OCI-LY7 (cell line): ENCODE measurements at regions not wholly inside any gene's neighbourhood (a gene's known extent, or its start where the extent isn't known, plus 50 kb on each side); places are given as distances from the start of the nearest gene placed in this dataset.

Source experiments
- BruUV-seq: library from RNA; stranded (reverse); fragments of 400-500 nt; replicated peaks from 2 replicates; lab custom pipeline; 2021; lab: Mats Ljungman, UMichigan
- CTCF ChIA-PET: fragments of 300-600 bp; sonication (Branson Sonifier 250); formaldehyde crosslinking; loops from one replicate; lab custom pipeline; 2022; ENCODE audit warnings: antibody characterized with exemption; ENCODE audit not compliant: unreplicated experiment; lab: Charles Lee
- POLR2A ChIA-PET: fragments of 300-600 bp; sonication (Branson Sonifier 250); formaldehyde crosslinking; loops from one replicate; lab custom pipeline; 2022; ENCODE audit warnings: antibody characterized with exemption; lab: Charles Lee
- DNase-seq: peaks from one replicate; pipeline ENCODE4 v3.0.0-alpha.2; 2015; ENCODE audit warnings: low spot score
- H2AFZ ChIP-seq: fragments of 200-600 bp; sonication (generic), shearing (Covaris generic); 2 replicates; pipeline ENCODE4 v1.6.1; 2014; ENCODE audit warnings: mild to moderate bottlenecking, antibody characterized with exemption, low read length, moderate library complexity
- H3K27ac ChIP-seq: fragments of 200-600 bp; sonication (generic); 2 replicates; pipeline ENCODE4 v1.5.1; 2014; ENCODE audit warnings: mixed run types, low read depth, mild to moderate bottlenecking, moderate library complexity, low read length, inconsistent platforms; ENCODE audit not compliant: poor library complexity, severe bottlenecking
- H3K36me3 ChIP-seq: fragments of 200-600 bp; sonication (generic); 2 replicates; pipeline ENCODE4 v1.6.1; 2014; ENCODE audit warnings: mild to moderate bottlenecking, antibody characterized with exemption, low read length, moderate library complexity, mixed read lengths; ENCODE audit not compliant: insufficient read depth
- H3K4me1 ChIP-seq: fragments of 200-600 bp; sonication (generic); 2 replicates; pipeline ENCODE4 v1.5.1; 2014; ENCODE audit warnings: mild to moderate bottlenecking, low read length; ENCODE audit not compliant: insufficient read depth, poor library complexity, severe bottlenecking
- H3K4me2 ChIP-seq: fragments of 200-600 bp; sonication (generic); 2 replicates; pipeline ENCODE4 v1.6.1; 2014; ENCODE audit warnings: mild to moderate bottlenecking, low read length
- H3K4me3 ChIP-seq: fragments of 200-600 bp; sonication (generic); 2 replicates; pipeline ENCODE4 v1.5.1; 2014; ENCODE audit warnings: mild to moderate bottlenecking, low read depth, low read length; ENCODE audit not compliant: poor library complexity, severe bottlenecking
- H3K79me2 ChIP-seq: fragments of 200-600 bp; sonication (generic); 2 replicates; pipeline ENCODE4 v1.6.1; 2016; ENCODE audit warnings: low read depth, mild to moderate bottlenecking, low read length, moderate library complexity, mixed read lengths; ENCODE audit not compliant: insufficient read depth
- H3K9me2 ChIP-seq: fragments of 200-600 bp; sonication (generic); 2 replicates; pipeline ENCODE4 v1.6.1; 2016; ENCODE audit warnings: mild to moderate bottlenecking, low read length, mixed read lengths; ENCODE audit not compliant: insufficient read depth
- H3K9me3 ChIP-seq: fragments of 200-600 bp; sonication (generic); 2 replicates; pipeline ENCODE4 v1.6.1; 2014; ENCODE audit warnings: mild to moderate bottlenecking, mixed run types, low read length, mixed read lengths
- H4K20me1 ChIP-seq: fragments of 200-600 bp; sonication (generic); 2 replicates; pipeline ENCODE4 v1.6.1; 2014; ENCODE audit warnings: mild to moderate bottlenecking, antibody characterized with exemption, low read length, moderate library complexity, mixed read lengths; ENCODE audit not compliant: insufficient read depth
- EZH2phosphoT487 ChIP-seq: fragments of 200-600 bp; sonication (generic); IDR thresholded peaks from 2 replicates; pipeline ENCODE4 v1.6.1; 2018; ENCODE audit warnings: low read depth, borderline replicate concordance, mild to moderate bottlenecking, mixed run types, antibody characterized with exemption, low read length, moderate library complexity, mixed read lengths
- intact Hi-C: fragments of 100-400 bp; cut with micrococcal nuclease; formaldehyde crosslinking; loops from one replicate; pipeline ENCODE4 v1.10.0; 2022; ENCODE audit not compliant: unreplicated experiment
- TF ChIP-seq, protein P1 (sequence below): fragments of 200-600 bp; sonication (generic); conservative IDR thresholded peaks from 2 replicates; pipeline ENCODE4 v1.5.1; 2014; ENCODE audit warnings: mild to moderate bottlenecking, antibody characterized with exemption, low read length, moderate library complexity, mixed read lengths

DNA sequence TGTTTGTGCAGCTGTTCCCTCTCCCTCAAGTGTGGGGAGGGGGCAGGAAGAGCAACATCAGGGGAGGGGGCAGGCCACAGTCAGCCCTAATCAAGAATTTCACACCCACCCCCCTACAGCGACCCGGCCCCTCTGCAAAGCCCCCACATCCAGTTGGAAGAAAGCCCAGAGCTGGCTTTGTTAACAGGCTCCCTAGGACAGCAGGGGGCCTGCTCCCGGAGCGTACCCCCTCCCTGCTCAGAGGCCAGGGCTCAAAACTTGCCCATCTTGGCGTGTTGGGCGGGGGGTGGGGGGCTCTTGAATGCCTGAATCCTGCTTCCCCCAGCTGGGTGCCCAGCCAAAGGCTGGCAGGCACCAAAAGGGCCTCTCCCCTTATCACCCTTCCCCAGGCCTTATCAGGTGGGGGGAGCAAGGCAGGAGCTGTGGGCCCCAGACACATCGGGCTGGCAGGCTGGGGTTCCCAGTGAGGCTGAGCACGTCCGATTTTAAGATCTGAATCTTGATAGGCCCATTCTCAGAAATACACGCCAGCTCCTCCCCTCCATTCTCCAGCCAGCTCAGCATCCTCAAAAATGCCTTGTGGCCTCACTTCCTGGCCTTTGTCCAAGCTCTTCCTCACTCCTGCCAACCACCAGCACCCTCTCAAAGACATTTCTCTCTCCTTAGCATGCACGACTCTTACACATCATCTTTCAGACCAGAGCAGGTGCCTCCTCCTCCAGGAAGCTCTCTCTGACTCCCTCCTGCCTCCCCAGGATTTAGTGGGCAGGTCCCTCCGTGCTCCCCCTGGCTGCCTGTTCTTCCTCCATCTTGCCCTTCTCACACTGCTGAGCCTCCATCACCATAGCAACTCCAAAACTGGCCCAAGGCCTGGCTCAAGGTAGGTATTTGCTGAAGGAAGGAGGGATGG, 384.8 kb downstream of the MN1 start:
- CTCF ChIA-PET = interaction anchor here (0.6 kb wide), 1 partner anchor 8 kb away, joined by 3 read pairs; no protein-coding TSS in a partner anchor
- no peak overlapping the region for H2AFZ ChIP-seq
- intact Hi-C loops = no loop called here

DNA sequence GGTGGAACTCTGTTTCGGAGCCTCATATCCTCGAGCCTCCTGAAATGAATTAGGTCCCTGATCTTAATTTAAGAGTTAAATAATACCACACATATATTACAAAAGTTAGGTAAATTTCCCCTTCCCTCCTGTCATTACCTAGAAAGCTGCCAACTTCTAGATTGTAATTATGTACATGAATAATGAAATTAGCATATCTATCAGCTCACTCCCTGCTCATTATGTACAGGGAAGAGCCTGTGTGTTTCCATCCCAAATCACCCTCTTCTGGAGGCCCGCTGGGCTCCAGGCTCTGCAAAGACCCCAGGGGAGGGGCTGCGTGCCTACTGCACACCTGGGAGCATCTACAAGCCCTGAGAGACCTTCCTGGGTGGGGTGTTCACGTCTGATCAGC, 384.1 kb downstream of the MN1 start:
- Histone ChIP-seq H2AFZ (no peak overlapping the region), H3K9me3 (no peaks in the 10 kb centered on the region), H3K79me2 (no peaks in the 10 kb centered on the region), H3K4me3 (no peak overlapping the region), H3K36me3 (no peaks in the 10 kb centered on the region), H3K4me1 (no peaks in the 10 kb centered on the region), H3K27ac (no peak overlapping the region), H4K20me1 (no peaks in the 10 kb centered on the region), H3K4me2 (no peak overlapping the region), H3K9me2 (no peaks in the 10 kb centered on the region)
- intact Hi-C loops = no loop called here
- BruUV-seq = no TSS peak
- ChIA-PET CTCF (interaction anchor here (0.6 kb wide), 1 partner anchor 8 kb away, joined by 3 read pairs; no protein-coding TSS in a partner anchor), POLR2A (no interaction called here)
- TF ChIP-seq EZH2phosphoT487 = no peak
- TF ChIP-seq, protein P1, sequence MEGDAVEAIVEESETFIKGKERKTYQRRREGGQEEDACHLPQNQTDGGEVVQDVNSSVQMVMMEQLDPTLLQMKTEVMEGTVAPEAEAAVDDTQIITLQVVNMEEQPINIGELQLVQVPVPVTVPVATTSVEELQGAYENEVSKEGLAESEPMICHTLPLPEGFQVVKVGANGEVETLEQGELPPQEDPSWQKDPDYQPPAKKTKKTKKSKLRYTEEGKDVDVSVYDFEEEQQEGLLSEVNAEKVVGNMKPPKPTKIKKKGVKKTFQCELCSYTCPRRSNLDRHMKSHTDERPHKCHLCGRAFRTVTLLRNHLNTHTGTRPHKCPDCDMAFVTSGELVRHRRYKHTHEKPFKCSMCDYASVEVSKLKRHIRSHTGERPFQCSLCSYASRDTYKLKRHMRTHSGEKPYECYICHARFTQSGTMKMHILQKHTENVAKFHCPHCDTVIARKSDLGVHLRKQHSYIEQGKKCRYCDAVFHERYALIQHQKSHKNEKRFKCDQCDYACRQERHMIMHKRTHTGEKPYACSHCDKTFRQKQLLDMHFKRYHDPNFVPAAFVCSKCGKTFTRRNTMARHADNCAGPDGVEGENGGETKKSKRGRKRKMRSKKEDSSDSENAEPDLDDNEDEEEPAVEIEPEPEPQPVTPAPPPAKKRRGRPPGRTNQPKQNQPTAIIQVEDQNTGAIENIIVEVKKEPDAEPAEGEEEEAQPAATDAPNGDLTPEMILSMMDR = no peak
- no peak for DNase-seq

More for the DNA sequence above, 384.8 kb downstream of the MN1 start:
- Histone ChIP-seq H3K9me3 (no peaks in the 10 kb centered on the region), H3K36me3 (no peaks in the 10 kb centered on the region), H4K20me1 (no peaks in the 10 kb centered on the region), H3K4me3 (no peak overlapping the region), H3K4me2 (no peak overlapping the region), H3K4me1 (no peaks in the 10 kb centered on the region), H3K27ac (no peak overlapping the region), H3K9me2 (no peaks in the 10 kb centered on the region), H3K79me2 (no peaks in the 10 kb centered on the region)
- no peak for DNase-seq
- no TSS peak for BruUV-seq
- POLR2A ChIA-PET = no interaction called here
- TF ChIP-seq, protein P1 = no peak
- no peak for TF ChIP-seq EZH2phosphoT487

DNA sequence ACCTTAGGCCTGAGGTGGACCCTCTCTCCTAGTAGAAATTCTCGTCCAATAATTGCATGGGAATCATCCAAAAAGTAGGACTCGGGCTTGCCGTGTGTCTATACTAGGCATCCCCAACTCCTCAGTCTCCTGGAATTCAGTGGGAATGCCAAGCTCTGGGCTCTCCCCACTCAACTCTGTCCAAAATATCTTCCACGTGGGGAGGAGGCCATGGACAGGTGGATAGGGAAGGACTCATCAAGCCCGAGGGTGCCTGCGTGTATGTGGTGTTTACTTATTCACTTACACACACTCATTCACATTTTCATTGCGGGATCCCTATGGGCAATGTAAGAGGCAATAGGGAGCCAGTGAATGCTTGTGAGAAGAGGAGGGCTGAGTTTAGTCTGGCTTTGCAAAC, 383.3 kb downstream of the MN1 start:
- Histone ChIP-seq H3K79me2 (no peaks in the 10 kb centered on the region), H3K36me3 (no peaks in the 10 kb centered on the region), H3K4me3 (no peak overlapping the region), H3K9me3 (no peaks in the 10 kb centered on the region), H4K20me1 (no peaks in the 10 kb centered on the region), H2AFZ (no peak overlapping the region), H3K4me1 (no peaks in the 10 kb centered on the region), H3K27ac (no peak overlapping the region), H3K9me2 (no peaks in the 10 kb centered on the region), H3K4me2 (no peak overlapping the region)
- DNase-seq = no peak
- POLR2A ChIA-PET = interaction anchor here (0.7 kb wide), 1 partner anchor 9 kb away, joined by 3 read pairs; no protein-coding TSS in a partner anchor
- CTCF ChIA-PET = no interaction called here
- no peak for TF ChIP-seq EZH2phosphoT487
- BruUV-seq = no TSS peak
- intact Hi-C loops = no loop called here
